Testis (tissue), 2 donors: ENCODE measurements at regions not wholly inside any gene's neighbourhood (a gene's known extent, or its start where the extent isn't known, plus 50 kb on each side); places are given as distances from the start of the nearest gene placed in this dataset.

ENCODE experiments used
- POLR2A ChIP-seq: fragments of 450-650 bp; IDR thresholded peaks from one replicate; pipeline ENCODE4 v1.6.1; 2017; ENCODE audit warnings: antibody characterized with exemption, mild to moderate bottlenecking, moderate library complexity
- TF ChIP-seq, protein P1 (sequence below), 3 experiments: fragments of 450-650 bp in 2 of 3; fragments of 200-600 bp in 1 of 3; sonication (generic) in 1 of 3; IDR thresholded peaks; one replicate each; pipeline ENCODE4 v1.5.1; 2016 to 2019; ENCODE audit warnings: antibody characterized with exemption in 3 of 3, mild to moderate bottlenecking in 2 of 3, moderate library complexity in 1 of 3

DNA sequence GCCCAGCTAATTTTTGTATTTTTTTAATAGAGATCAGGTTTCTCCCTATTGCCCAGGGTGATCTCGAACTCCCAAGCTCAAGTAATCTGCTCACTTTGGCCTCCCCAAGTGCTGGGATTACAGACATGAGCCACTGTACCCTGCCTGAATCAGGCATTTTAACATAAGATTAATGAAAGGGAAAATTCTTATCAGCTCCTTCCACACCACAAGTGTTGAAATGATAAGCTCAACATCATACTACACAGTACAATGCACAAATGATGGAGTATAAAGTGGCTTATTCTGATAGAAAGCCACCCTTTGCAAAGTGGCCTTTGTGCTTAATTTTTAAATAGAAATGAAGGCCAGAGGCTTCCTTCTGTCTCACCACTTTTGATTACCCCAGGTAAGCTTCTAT lies 71.3 kb upstream of the MCHR2 start:
- TF ChIP-seq, protein P1, sequence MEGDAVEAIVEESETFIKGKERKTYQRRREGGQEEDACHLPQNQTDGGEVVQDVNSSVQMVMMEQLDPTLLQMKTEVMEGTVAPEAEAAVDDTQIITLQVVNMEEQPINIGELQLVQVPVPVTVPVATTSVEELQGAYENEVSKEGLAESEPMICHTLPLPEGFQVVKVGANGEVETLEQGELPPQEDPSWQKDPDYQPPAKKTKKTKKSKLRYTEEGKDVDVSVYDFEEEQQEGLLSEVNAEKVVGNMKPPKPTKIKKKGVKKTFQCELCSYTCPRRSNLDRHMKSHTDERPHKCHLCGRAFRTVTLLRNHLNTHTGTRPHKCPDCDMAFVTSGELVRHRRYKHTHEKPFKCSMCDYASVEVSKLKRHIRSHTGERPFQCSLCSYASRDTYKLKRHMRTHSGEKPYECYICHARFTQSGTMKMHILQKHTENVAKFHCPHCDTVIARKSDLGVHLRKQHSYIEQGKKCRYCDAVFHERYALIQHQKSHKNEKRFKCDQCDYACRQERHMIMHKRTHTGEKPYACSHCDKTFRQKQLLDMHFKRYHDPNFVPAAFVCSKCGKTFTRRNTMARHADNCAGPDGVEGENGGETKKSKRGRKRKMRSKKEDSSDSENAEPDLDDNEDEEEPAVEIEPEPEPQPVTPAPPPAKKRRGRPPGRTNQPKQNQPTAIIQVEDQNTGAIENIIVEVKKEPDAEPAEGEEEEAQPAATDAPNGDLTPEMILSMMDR (IDR thresholded peaks at IDR 0.05) = no peak
- TF ChIP-seq POLR2A = no peak
